PC-3 (cell line): ENCODE measurements at regions not wholly inside any gene's neighbourhood (a gene's known extent, or its start where the extent isn't known, plus 50 kb on each side); places are given as distances from the start of the nearest gene placed in this dataset.

Experiments used
- CTCF ChIP-seq: fragments of 300-600 bp; sonication (generic); conservative IDR thresholded peaks from 2 replicates; pipeline ENCODE4 v1.5.1; 2017; ENCODE audit warnings: antibody characterized with exemption, low read depth, mild to moderate bottlenecking, low read length
- EZH2 ChIP-seq: fragments of 300-600 bp; sonication (generic); IDR thresholded peaks from one replicate; pipeline ENCODE4 v1.6.1; 2017; ENCODE audit warnings: antibody characterized with exemption, mild to moderate bottlenecking, low read length; ENCODE audit not compliant: unreplicated experiment
- EZH2phosphoT487 ChIP-seq: fragments of 300-600 bp; sonication (generic); IDR thresholded peaks from 2 replicates; pipeline ENCODE4 v1.6.1; 2018; ENCODE audit warnings: mild to moderate bottlenecking, antibody characterized with exemption, low read length, borderline replicate concordance

- no peak for TF ChIP-seq CTCF
- no peak for TF ChIP-seq EZH2
- TF ChIP-seq EZH2phosphoT487: no peak
These were observed 282.7 kb downstream of the DCDC2C start for GRCh38 chr2:3986063-3986462.
